Left cardiac atrium (tissue), 4 donors: ENCODE measurements at regions not wholly inside any gene's neighbourhood (a gene's known extent, or its start where the extent isn't known, plus 50 kb on each side); places are given as distances from the start of the nearest gene placed in this dataset.

ENCODE experiments used
- ATAC-seq, 2 donors: fragments of 200-7000 bp; cut with Tn5 transposase; one replicate each; pipeline ENCODE4 v1.9.1; 2020; ENCODE audit warnings: mild to moderate bottlenecking in 2 of 2, moderate library complexity in 2 of 2
- DNase-seq: peaks from one replicate; pipeline ENCODE4 v3.0.0-alpha.2; 2020
- intact Hi-C, 2 donors: fragments of 100-400 bp; cut with DNase I; formaldehyde crosslinking; loops; one replicate each; pipeline versions ENCODE4 v1.14.1 to v1.15.1; 2022 to 2023
- donor health status: DM: no; HTN: yes; CAD: no.
- donor health status: DM: no; HTN: yes; CAD: no; lungs with severe emphysema.
- donor health status: DM: yes; HTN: yes; CAD: no.
- donor health status: Dilated cardiomyopathy.

DNA sequence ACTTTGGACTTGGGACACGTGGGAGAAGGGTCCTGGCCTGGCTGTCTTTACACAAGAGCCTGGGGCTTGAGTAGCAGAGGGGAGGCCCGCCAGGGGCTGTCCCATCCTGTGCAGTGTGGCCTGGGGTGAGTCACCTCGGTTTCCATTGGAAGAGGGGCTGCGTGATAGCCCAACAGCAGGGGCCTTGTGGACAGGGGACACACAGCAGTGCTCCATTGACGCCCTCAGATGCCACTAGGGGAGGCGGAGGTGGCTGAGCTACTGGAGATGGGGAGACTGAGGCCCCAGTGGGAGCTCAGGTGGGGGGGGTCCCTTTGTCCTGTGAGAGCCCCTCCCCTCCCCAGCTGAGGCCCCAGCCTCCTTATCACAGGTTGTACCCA, 50.0 kb upstream of the RNU6ATAC start:
- intact Hi-C loops = no loop called here
- DNase-seq = peak; percentile 15
- no peak for ATAC-seq

GRCh38 chr9:134214766-134215419, 50.5 kb upstream of the RNU6ATAC start:
- ATAC-seq (peak; percentile 10 to 23), DNase-seq (peak; percentile 25)
- intact Hi-C loops = no loop called here

DNA sequence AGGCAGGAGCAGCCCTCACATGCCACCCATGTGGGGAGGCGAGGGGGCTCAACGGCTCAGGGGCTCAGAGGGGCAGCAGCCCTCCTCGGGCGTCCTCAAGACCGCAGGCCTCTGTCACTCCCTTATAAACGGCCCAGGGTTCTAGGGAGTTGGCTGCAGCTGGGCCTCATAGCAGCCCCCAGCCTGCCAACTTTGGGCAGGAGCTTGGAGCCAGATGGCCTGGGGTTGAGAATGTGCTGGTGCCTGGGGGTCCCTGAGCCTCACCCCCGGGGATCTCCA, 51.0 kb upstream of the RNU6ATAC start:
- DNase-seq = peak; percentile 15
- ATAC-seq = no peak
- intact Hi-C loops = no loop called here

- intact Hi-C loops = no loop called here
- DNase-seq (peak; percentile 28), ATAC-seq (peak in 1 of 2 donors; percentile 56)
These were observed 51.5 kb upstream of the RNU6ATAC start for GRCh38 chr9:134215699-134216448.

- intact Hi-C loops = no loop called here
- ATAC-seq = no peak
- DNase-seq = no peak
These were observed 52.1 kb upstream of the RNU6ATAC start for GRCh38 chr9:134216449-134216951.

- ATAC-seq (no peak), DNase-seq (peak; percentile 7)
- intact Hi-C loops = no loop called here
These were observed 52.6 kb upstream of the RNU6ATAC start for GRCh38 chr9:134216961-134217360.

DNA sequence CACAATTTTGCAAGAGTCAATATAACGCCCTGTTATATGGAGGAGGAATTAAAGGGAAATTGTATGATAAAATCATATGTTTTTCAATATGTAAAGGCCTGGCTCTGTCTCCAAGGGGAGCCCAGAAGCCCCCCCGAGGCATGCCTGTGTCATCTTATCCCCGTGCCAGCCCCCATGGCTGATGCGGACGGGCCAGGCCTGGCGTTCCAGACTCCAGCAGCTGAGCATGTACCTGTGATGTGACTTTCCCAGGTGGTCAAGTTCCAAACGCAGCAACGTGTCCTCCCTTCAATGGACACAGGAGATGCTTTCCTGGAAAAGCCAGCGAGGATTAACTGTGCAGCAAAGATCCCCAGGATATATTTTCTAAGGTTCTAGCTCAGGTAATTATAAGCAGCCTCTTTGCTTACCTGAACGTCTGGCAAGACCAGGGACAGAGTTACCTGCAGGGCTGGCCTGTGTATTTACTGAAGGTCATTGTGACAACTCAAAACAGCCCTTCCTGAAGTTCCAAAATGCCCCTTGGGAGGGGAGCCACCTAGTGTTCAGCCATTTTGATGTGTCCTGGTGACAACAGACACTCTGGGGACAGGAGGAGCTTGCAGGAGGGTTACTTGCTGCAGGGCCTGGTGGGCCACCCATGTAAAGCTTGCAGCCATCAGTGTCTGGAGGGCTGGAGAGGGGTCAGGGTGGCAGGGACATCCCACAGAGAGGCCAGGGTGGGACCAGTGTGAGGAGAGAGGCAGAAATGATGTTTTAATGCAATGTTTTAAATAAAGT, 53.3 kb upstream of the RNU6ATAC start:
- ATAC-seq (no peak), DNase-seq (peak; percentile 9)
- intact Hi-C loops = no loop called here

DNA sequence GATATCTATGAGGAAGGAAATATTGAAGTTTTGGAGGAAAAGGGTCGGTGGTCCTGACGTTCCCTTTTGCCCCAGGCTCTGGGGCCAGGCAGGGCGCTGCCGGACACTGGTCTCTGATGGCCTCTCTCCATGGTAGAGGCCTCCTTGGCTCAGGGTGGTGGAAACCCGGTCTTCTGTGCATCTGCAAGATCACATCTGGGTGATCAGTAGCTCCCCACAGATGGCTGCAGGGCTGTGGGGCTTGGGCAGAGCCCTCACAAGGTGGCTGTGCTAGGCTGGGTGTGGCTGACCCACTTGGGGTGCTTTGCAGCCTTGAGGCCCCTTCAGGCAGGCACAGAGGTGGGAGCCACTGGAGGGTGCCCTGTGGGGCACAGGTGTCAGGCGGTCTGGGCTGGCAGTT, 53.9 kb upstream of the RNU6ATAC start:
- peak; percentile 12 for DNase-seq
- intact Hi-C loops = no loop called here
- no peak for ATAC-seq

DNA sequence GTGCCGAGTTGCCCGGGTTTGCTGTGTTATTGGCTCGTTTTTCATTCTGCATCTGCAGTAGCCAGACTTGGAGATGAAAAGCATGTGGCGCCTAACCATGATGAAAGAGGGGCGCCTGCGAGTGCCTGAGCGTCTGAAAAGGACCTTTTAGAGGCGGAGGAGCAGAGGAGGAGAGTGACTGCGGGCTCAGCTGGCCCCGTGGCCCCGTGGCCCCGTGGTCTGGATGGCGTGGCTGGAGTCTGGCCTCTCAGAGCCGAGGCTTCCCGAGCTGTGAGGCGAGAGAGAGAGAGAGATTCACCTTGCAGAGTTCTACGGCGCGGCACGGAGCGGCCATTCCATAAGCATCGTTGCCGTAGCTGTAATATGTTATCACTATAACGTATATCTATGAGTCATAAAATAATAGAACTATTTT, 55.3 kb upstream of the RNU6ATAC start:
- ATAC-seq (no peak), DNase-seq (peak; percentile 14)
- intact Hi-C loops = no loop called here

GRCh38 chr9:134220311-134220710, 55.9 kb upstream of the RNU6ATAC start:
- DNase-seq (no peak), ATAC-seq (no peak)
- intact Hi-C loops = no loop called here

DNA sequence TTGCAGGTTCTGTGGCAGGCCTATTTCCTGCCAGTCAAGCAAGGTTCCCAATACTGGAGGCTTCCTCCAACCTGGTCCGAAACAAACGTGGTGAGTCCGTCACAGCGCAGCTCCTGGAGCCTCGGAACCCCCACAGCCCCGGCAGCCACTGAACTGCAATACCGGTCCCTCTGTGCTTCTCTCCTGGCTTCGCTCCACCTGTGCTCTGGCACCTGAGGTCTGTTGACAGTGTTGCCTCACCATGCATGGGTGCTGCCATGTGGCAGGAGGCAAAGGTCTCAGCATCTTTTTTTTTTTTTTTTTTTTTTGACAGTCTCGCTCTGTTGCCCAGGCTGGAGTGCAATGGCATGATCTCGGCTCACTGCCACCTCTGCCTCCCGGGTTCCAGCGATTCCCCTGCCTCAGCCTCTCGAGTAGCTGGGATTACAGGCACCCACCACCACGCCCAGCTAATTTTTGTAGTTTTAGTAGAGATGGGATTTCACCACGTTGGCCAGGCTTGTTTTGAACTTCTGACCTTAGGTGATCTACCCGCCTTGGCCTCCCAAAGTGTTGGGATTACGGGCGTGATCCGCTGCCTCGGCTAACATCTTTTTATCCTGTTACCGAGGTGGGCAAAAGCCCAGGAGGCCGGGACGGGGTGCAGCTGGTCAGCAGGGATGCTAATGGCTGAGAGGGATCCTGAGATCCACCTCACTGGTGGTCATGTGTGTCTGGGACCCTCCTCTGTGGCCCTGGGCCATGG, 57.1 kb upstream of the RNU6ATAC start:
- intact Hi-C loops = no loop called here
- ATAC-seq (no peak), DNase-seq (peak; percentile 8)

- peak; percentile 10 for DNase-seq
- ATAC-seq = no peak
- intact Hi-C loops = no loop called here
These were observed 57.7 kb upstream of the RNU6ATAC start for GRCh38 chr9:134222018-134222573.

DNA sequence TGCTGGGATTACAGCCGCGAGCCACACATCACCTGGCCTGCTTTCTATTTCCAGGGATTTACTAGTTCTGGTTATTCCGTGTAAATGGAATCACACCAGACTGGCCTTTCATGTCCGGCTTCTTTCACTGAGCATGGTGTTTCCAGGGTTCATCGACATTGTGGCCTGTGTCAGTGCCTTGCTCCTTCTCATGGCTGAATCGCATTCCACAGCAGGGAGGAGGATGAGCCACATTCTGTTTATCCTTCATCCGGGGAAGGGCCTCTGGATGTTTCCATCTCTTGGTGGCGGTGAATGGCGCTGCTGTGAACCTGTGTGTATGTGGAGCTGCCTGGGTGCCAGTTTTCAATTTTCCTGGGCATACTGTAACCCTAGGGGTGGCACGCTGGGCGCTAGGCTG, 58.7 kb upstream of the RNU6ATAC start:
- intact Hi-C loops = no loop called here
- ATAC-seq (no peak), DNase-seq (no peak)

GRCh38 chr9:134223591-134224122, 59.3 kb upstream of the RNU6ATAC start:
- ATAC-seq (no peak), DNase-seq (peak; percentile 8)
- intact Hi-C loops = no loop called here

DNA sequence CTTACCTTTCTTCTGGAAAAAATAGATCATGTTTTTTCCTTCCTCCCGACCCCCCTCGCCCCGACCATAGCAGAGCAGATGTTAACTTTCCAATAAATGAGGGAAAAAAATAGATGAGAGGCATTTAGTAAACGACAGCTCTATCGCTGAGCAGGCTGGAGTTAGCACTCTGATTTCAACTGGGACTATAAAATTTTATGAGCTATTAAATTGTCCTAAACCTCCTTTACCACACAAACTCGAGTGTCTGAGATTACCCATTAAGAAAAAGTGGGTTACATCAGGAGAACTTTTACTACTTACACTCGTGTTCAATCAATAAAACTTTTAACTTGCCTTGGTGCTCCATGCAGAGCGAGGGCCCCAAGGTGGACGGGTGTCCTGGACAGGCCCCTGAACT, 59.8 kb upstream of the RNU6ATAC start:
- ATAC-seq (no peak), DNase-seq (no peak)
- intact Hi-C loops = no loop called here

DNA sequence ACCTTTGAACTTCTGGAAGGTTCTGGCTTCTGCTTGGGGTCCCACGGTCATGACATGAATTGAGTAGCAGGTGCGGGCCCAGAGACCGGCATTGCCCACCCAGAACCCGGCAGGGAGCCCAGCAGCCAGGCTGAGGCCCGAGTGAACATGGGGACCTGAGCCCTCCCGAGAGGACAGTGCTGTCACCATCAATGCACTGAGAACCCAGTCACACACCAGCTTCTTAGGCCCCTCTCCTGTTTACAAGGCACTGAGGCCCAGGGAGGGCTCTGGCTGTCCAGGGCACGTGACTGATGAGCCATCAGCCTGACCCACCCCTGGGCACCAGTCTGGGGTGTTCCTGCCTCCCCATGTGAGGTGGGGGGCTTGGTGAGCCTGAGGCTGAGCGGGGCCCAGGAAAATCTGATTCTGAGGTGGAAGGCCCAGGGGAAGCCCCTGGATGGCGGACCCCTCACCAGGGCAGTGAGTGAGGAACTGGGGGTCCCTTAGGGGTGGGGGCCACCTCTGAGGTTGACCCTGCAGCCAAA, 60.3 kb upstream of the RNU6ATAC start:
- DNase-seq = no peak
- ATAC-seq = no peak
- intact Hi-C loops = no loop called here

DNA sequence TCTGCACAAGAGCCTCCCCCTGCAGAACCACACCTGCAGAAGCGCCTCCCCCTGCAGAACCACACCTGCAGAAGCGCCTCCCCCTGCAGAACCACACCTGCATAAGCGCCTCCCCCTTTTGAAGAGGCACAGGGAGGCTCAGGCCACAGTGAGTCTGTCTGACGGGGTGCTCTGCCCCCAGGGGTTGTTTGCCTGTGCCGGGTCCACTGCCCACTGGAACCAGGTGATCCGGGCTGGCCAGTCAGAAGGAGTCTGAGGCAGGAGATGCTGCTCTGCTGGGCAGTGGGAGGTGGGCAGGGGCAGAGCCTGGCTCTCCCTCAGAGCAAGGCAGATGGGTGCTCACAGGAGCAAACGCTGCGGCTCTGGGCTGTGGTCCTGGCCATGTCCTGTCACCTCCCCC, 60.8 kb upstream of the RNU6ATAC start:
- DNase-seq (no peak), ATAC-seq (no peak)
- intact Hi-C loops = no loop called here

GRCh38 chr9:134225816-134226215, 61.5 kb upstream of the RNU6ATAC start:
- intact Hi-C loops = no loop called here
- DNase-seq (no peak), ATAC-seq (no peak)
